ENCODE measurements at regions not wholly inside any gene's neighbourhood (a gene's known extent, or its start where the extent isn't known, plus 50 kb on each side); places are given as distances from the start of the nearest gene placed in this dataset.
A peak's percentile ranks its signal among the peaks of the same experiment; 100 is the strongest.

GRCh38 chr13:31930901-31931522 is 100.6 kb upstream of the FRY start:
- POLR2A ChIA-PET: no interaction called here
- no peak for DNase-seq (ENCODE audit: low read depth, low spot score)
- no peak for TF ChIP-seq CTCF (IDR thresholded peaks at IDR 0.05; ENCODE audit: insufficient read depth, low read length, missing control alignments)
- no peak overlapping the region for H3K4me3 ChIP-seq (ENCODE audit: low read depth, low read length)
- CTCF ChIA-PET: interaction anchor here (0.8 to 5.3 kb wide), 2 partner anchors 11 to 21 kb away, joined by 3 to 28 read pairs; no protein-coding TSS in a partner anchor

- H3K4me3 ChIP-seq (ENCODE audit: low read depth, low read length): no peak overlapping the region
- ChIA-PET POLR2A (no interaction called here), CTCF (no interaction called here)
- no peak for TF ChIP-seq CTCF (IDR thresholded peaks at IDR 0.05; ENCODE audit: insufficient read depth, low read length, missing control alignments)
- DNase-seq (ENCODE audit: low read depth, low spot score): no peak
Measured at GRCh38 chr13:31937436-31937835, 94.1 kb upstream of the FRY start.

GRCh38 chr13:31940076-31940475 is 91.5 kb upstream of the FRY start:
- DNase-seq (ENCODE audit: low read depth, low spot score): no peak
- no peak overlapping the region for H3K4me3 ChIP-seq (ENCODE audit: low read depth, low read length)
- POLR2A ChIA-PET: no interaction called here
- TF ChIP-seq CTCF (IDR thresholded peaks at IDR 0.05; ENCODE audit: insufficient read depth, low read length, missing control alignments): no peak
- CTCF ChIA-PET: interaction anchor here (1.6 kb wide), 1 partner anchor 30 kb away, joined by 5 read pairs; no protein-coding TSS in a partner anchor

- no peak overlapping the region for H3K4me3 ChIP-seq (ENCODE audit: low read depth, low read length)
- TF ChIP-seq CTCF (IDR thresholded peaks at IDR 0.05; ENCODE audit: insufficient read depth, low read length, missing control alignments): no peak
- DNase-seq (ENCODE audit: low read depth, low spot score): no peak
- POLR2A ChIA-PET: no interaction called here
- CTCF ChIA-PET: no interaction called here
Measured at GRCh38 chr13:31943591-31943990, 88.0 kb upstream of the FRY start.

GRCh38 chr13:31944262-31945160 is 87.1 kb upstream of the FRY start:
- no peak overlapping the region for H3K4me3 ChIP-seq (ENCODE audit: low read depth, low read length)
- ChIA-PET POLR2A (no interaction called here), CTCF (no interaction called here)
- no peak for DNase-seq (ENCODE audit: low read depth, low spot score)
- TF ChIP-seq CTCF (IDR thresholded peaks at IDR 0.05; ENCODE audit: insufficient read depth, low read length, missing control alignments): no peak

- POLR2A ChIA-PET: no interaction called here
- CTCF ChIA-PET: interaction anchor here (3.2 kb wide), 1 partner anchor 35 kb away, joined by 13 read pairs; no protein-coding TSS in a partner anchor
- peak; percentile 19 for DNase-seq (ENCODE audit: low read depth, low spot score)
Measured at GRCh38 chr13:31945202-31945961, 86.2 kb upstream of the FRY start.

More at GRCh38 chr13:31945202-31945961, 86.2 kb upstream of the FRY start:
- H3K4me3 ChIP-seq (ENCODE audit: low read depth, low read length): no peak overlapping the region
- TF ChIP-seq CTCF (IDR thresholded peaks at IDR 0.05; ENCODE audit: insufficient read depth, low read length, missing control alignments): no peak

Measured in AG04449 (cell line).